ENCODE measurements at regions not wholly inside any gene's neighbourhood (a gene's known extent, or its start where the extent isn't known, plus 50 kb on each side); places are given as distances from the start of the nearest gene placed in this dataset.

- no peak for DNase-seq (ENCODE audit: low read depth in 2 of 2)
Measured at GRCh38 chr2:59920307-59920706, 633.1 kb downstream of the BCL11A start.

- no peak for DNase-seq (ENCODE audit: low read depth in 2 of 2)
Measured at GRCh38 chr2:59919579-59919978, 633.9 kb downstream of the BCL11A start.

- no peak for DNase-seq (ENCODE audit: low read depth in 2 of 2)
Measured at GRCh38 chr2:59912042-59912441, 641.4 kb downstream of the BCL11A start.

GRCh38 chr2:59910166-59910565 is 643.3 kb downstream of the BCL11A start:
- no peak for DNase-seq (ENCODE audit: low read depth in 2 of 2)

GRCh38 chr2:59909147-59909546 is 644.3 kb downstream of the BCL11A start:
- no peak for DNase-seq (ENCODE audit: low read depth in 2 of 2)

- no peak for DNase-seq (ENCODE audit: low read depth in 2 of 2)
Measured at GRCh38 chr2:59905731-59906130, 647.7 kb downstream of the BCL11A start.

- no peak for DNase-seq (ENCODE audit: low read depth in 2 of 2)
Measured at GRCh38 chr2:59903994-59904544, 649.4 kb downstream of the BCL11A start.

- DNase-seq (ENCODE audit: low read depth in 2 of 2) = no peak
Measured at GRCh38 chr2:59900728-59901452, 652.6 kb downstream of the BCL11A start.

GRCh38 chr2:59899692-59900091 is 653.8 kb downstream of the BCL11A start:
- no peak for DNase-seq (ENCODE audit: low read depth in 2 of 2)

GRCh38 chr2:59896499-59897245 is 656.8 kb downstream of the BCL11A start:
- DNase-seq (ENCODE audit: low read depth in 2 of 2) = no peak

- no peak for DNase-seq (ENCODE audit: low read depth in 2 of 2)
Measured at GRCh38 chr2:59893612-59894011, 659.8 kb downstream of the BCL11A start.

- DNase-seq (ENCODE audit: low read depth in 2 of 2) = no peak
Measured at GRCh38 chr2:59892398-59892797, 661.1 kb downstream of the BCL11A start.

GRCh38 chr2:59889305-59889704 is 664.1 kb downstream of the BCL11A start:
- no peak for DNase-seq (ENCODE audit: low read depth in 2 of 2)

- no peak for DNase-seq (ENCODE audit: low read depth in 2 of 2)
Measured at GRCh38 chr2:59888706-59889105, 664.7 kb downstream of the BCL11A start.

- peak in 1 of 2 donors; percentile 21 for DNase-seq (ENCODE audit: low read depth in 2 of 2)
Measured at GRCh38 chr2:59888015-59888414, 665.4 kb downstream of the BCL11A start.

GRCh38 chr2:59887366-59887765 is 666.1 kb downstream of the BCL11A start:
- DNase-seq (ENCODE audit: low read depth in 2 of 2) = no peak

GRCh38 chr2:59886759-59887158 is 666.7 kb downstream of the BCL11A start:
- DNase-seq (ENCODE audit: low read depth in 2 of 2) = no peak

- no peak for DNase-seq (ENCODE audit: low read depth in 2 of 2)
Measured at GRCh38 chr2:59885541-59885940, 667.9 kb downstream of the BCL11A start.

- DNase-seq (ENCODE audit: low read depth in 2 of 2) = no peak
Measured at GRCh38 chr2:59884166-59884565, 669.3 kb downstream of the BCL11A start.

GRCh38 chr2:59882822-59883221 is 670.6 kb downstream of the BCL11A start:
- no peak for DNase-seq (ENCODE audit: low read depth in 2 of 2)

GRCh38 chr2:59882279-59882678 is 671.2 kb downstream of the BCL11A start:
- DNase-seq (ENCODE audit: low read depth in 2 of 2) = no peak

GRCh38 chr2:59881218-59881617 is 672.2 kb downstream of the BCL11A start:
- DNase-seq (ENCODE audit: low read depth in 2 of 2) = no peak

GRCh38 chr2:59879700-59880131 is 673.7 kb downstream of the BCL11A start:
- DNase-seq (ENCODE audit: low read depth in 2 of 2) = no peak
